Activated CD4-positive, alpha-beta T cell treated with anti-CD3 and anti-CD28 coated beads for 36 hours (primary cell): ENCODE measurements at regions not wholly inside any gene's neighbourhood (a gene's known extent, or its start where the extent isn't known, plus 50 kb on each side); places are given as distances from the start of the nearest gene placed in this dataset.

Experiments used
- ATAC-seq: fragments of 200-7000 bp; cut with Tn5 transposase; one replicate; pipeline ENCODE4 v1.10.0; 2021; ENCODE audit warnings: mild to moderate bottlenecking, moderate library complexity
- CTCF ChIA-PET: fragments of 350-600 bp; sonication (Branson Sonifier 250); formaldehyde crosslinking; loops from one replicate; lab custom pipeline; 2021; ENCODE audit warnings: antibody characterized with exemption; lab: Charles Lee
- POLR2A ChIA-PET: fragments of 350-600 bp; sonication (Branson Sonifier 250); formaldehyde crosslinking; loops from one replicate; lab custom pipeline; 2021; ENCODE audit warnings: antibody characterized with exemption, inconsistent platforms; lab: Charles Lee
- DNase-seq: peaks from one replicate; pipeline ENCODE4 v3.0.0-alpha.2; 2020
- H3K27ac Mint-ChIP-seq: one replicate; pipeline ENCODE4 v1.8.0; 2021; ENCODE audit warnings: mixed read lengths
- H3K27me3 Mint-ChIP-seq: one replicate; pipeline ENCODE4 v1.8.0; 2021; ENCODE audit warnings: mixed read lengths
- H3K36me3 Mint-ChIP-seq: one replicate; pipeline ENCODE4 v1.8.0; 2021; ENCODE audit warnings: low read depth, mixed read lengths
- H3K4me1 Mint-ChIP-seq: one replicate; pipeline ENCODE4 v1.8.0; 2021; ENCODE audit warnings: mixed read lengths
- H3K4me3 Mint-ChIP-seq: one replicate; pipeline ENCODE4 v1.8.0; 2021; ENCODE audit warnings: mild to moderate bottlenecking, moderate library complexity, mixed read lengths
- H3K9me3 Mint-ChIP-seq: one replicate; pipeline ENCODE4 v1.8.0; 2021; ENCODE audit warnings: low read depth, mixed read lengths
- intact Hi-C, 2 experiments: fragments of 100-400 bp; cut with DNase I in 1 of 2; cut with micrococcal nuclease in 1 of 2; formaldehyde crosslinking; loops; one replicate each; pipeline versions ENCODE4 v1.14.2 to v1.15.1; 2022 to 2024; cut with DNase I, micrococcal nuclease

DNA sequence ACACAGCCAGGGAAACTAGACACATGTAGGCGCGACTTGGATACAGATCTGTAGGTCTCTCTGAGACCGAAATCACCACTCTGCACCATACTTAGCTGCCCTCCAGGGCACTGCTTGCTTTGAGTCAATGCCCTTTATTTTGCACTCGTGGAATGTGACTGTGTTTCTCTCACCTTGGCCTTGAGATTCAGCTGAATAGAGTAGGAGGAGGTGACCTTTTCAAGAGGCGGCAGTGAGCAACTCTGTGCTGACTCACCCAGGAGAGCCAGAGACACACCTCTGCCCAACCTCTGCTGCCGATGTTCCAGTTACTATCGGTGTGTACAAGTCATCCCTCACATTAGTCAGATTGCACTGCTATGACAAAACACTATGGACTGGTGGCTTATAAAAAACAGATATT lies 583.4 kb downstream of the VRK1 start:
- ChIA-PET CTCF (interaction anchor here (0.6 to 1.1 kb wide), 3 partner anchors 36 to 789 kb away, joined by 3 read pairs; no protein-coding TSS in a partner anchor), POLR2A (interaction anchor here (1.9 kb wide), 1 partner anchor 73 kb away, joined by 9 read pairs; no protein-coding TSS in a partner anchor)
- Mint-ChIP-seq H3K27me3 (no peaks in the 10 kb centered on the region), H3K9me3 (no peaks in the 10 kb centered on the region), H3K27ac (no peak overlapping the region), H3K36me3 (peaks cover 1% of the 10 kb centered on the region), H3K4me3 (no peak overlapping the region), H3K4me1 (peaks cover 46% of the 10 kb centered on the region)
- intact Hi-C loops, result loop anchor here (1.0 to 5.0 kb wide), 6 partner anchors 29 to 327 kb away; no protein-coding TSS in a partner anchor
- peak; percentile 88 for DNase-seq
- ATAC-seq, result peak; percentile 99

DNA sequence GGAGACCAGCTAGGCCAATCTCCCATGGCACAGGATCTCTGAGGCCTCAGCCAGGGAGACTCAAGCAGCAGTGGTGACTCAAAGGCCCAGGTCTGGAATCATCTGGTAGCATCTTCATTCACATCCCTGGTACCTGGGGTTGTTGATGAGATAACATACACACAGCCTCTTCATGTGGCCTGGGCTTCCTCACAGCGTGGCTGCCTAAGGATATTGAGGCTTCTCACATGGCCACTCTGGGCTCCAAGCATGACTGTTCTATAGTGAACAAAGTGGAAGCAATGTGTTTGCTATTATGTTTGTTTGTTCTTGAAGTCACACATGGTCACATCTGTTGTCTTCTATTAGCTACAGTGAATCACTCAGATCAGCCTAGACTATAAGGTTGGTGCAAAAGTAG lies 584.1 kb downstream of the VRK1 start:
- H3K4me1 Mint-ChIP-seq, result peaks cover 46% of the 10 kb centered on the region
- ATAC-seq (no peak), DNase-seq (peak; percentile 25)
- H3K9me3 Mint-ChIP-seq, result no peaks in the 10 kb centered on the region
- CTCF ChIA-PET, result no interaction called here
- H3K36me3 Mint-ChIP-seq, result peaks cover 1% of the 10 kb centered on the region
- H3K27ac Mint-ChIP-seq, result peak overlapping the region; percentile 58
- no peak overlapping the region for H3K4me3 Mint-ChIP-seq
- intact Hi-C loops, result loop anchor here (2.0 to 5.0 kb wide), 3 partner anchors 75 to 326 kb away; no protein-coding TSS in a partner anchor
- POLR2A ChIA-PET, result interaction anchor here (1.9 kb wide), 1 partner anchor 74 kb away, joined by 9 read pairs; no protein-coding TSS in a partner anchor
- no peaks in the 10 kb centered on the region for H3K27me3 Mint-ChIP-seq

DNA sequence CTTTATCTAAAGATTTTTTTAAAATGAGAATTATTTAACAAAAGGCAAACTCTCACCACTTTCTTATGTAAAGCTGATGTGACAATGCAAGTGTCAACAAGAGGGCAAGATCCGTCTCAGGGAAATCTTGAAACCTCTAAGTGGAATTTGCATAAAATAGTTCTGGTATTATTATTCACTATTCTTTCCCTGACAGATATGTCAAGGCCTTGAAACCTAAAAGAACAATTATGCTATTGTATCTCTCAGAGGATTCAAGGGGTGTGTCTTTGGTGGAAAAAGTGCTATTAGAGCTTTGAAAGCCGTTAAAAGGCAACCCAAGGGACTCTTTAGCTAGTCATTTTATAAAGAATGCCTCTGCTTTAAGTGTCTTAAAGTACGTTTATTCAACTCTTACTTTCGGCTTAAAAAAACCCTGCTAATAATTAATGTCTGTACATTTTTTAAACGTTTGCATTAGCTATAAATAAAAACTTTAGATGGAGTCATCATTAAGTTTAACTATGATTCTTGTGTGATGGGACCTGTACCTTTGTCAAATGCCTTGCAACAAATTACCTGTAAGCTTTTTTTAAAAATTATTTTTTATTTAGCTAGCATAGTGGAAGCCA lies 585.5 kb downstream of the VRK1 start:
- Mint-ChIP-seq H3K4me1 (peaks cover 56% of the 10 kb centered on the region), H3K4me3 (no peak overlapping the region), H3K27ac (no peak overlapping the region), H3K27me3 (no peaks in the 10 kb centered on the region), H3K36me3 (peaks cover 1% of the 10 kb centered on the region), H3K9me3 (no peaks in the 10 kb centered on the region)
- ChIA-PET POLR2A (interaction anchor here (0.6 kb wide), 1 partner anchor 1803 kb away, joined by 4 read pairs; no protein-coding TSS in a partner anchor), CTCF (interaction anchor here (0.6 to 0.8 kb wide), 2 partner anchors 25 to 186 kb away, joined by 3 read pairs; no protein-coding TSS in a partner anchor)
- ATAC-seq, result no peak
- intact Hi-C loops, result loop anchor here (5.0 kb wide), 2 partner anchors 75 to 325 kb away; no protein-coding TSS in a partner anchor
- no peak for DNase-seq

DNA sequence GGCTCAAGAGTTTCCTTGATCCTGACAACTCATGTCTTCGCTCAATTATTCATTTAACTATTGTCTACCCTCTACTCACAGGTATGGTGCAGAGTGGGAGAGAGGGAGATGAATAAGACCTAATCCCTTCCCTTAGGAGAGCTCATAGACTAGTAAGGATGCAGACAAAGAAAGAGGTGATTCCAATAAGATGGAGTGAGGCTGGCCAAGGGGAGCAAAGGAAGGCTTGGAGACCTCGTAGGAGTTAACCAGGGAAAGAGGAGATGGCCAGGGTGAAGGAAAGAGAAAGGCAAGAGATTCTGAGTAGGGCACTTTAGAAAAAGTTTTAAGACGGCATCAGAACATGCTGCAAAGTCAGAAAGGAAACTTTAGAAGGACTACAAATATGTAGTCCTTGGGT lies 588.5 kb downstream of the VRK1 start:
- ChIA-PET POLR2A (no interaction called here), CTCF (interaction anchor here (0.6 kb wide), 1 partner anchor 715 kb away, joined by 3 read pairs; no protein-coding TSS in a partner anchor)
- H3K4me3 Mint-ChIP-seq, result no peak overlapping the region
- H3K36me3 Mint-ChIP-seq, result peaks cover 1% of the 10 kb centered on the region
- H3K9me3 Mint-ChIP-seq, result no peaks in the 10 kb centered on the region
- intact Hi-C loops, result no loop called here
- H3K27ac Mint-ChIP-seq, result no peak overlapping the region
- H3K4me1 Mint-ChIP-seq, result peaks cover 28% of the 10 kb centered on the region
- DNase-seq (no peak), ATAC-seq (no peak)
- no peaks in the 10 kb centered on the region for H3K27me3 Mint-ChIP-seq

DNA sequence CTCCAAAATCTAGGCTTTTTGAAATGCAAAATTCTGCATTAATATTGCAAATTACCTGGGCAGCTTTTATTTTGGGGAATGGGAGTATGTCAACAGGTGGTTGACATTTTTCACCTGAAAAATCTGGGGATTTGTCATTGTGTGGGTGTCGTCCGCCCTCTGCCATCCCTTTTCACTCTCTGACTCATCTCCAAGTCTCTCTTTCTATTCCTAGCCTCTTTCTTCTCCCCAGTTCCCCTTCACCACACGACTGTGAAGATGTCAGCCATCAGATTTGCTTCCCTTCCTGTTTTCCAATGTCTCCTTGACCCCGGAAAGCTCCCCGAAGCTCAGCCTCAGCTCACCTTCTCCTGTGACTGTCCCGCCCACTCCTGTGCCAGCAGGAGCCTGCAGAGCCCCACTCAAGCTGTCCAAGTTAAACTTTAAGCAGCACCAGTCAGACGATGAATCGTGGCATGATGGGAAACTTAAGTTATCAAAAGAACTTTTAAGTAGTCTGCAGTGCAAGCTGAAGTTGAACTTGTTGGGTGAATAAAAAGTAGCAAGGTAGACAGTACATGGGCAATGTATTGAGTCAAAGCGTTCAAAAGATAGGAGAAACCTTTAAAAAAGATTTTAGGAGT lies 590.2 kb downstream of the VRK1 start:
- no peak overlapping the region for H3K4me3 Mint-ChIP-seq
- H3K4me1 Mint-ChIP-seq, result peaks cover 14% of the 10 kb centered on the region
- no peaks in the 10 kb centered on the region for H3K9me3 Mint-ChIP-seq
- POLR2A ChIA-PET, result interaction anchor here (0.5 to 0.7 kb wide), 2 partner anchors 32 to 540 kb away, joined by 3 read pairs; no protein-coding TSS in a partner anchor
- CTCF ChIA-PET, result interaction anchor here (0.7 kb wide), 1 partner anchor 183 kb away, joined by 3 read pairs; no protein-coding TSS in a partner anchor
- intact Hi-C loops, result no loop called here
- ATAC-seq, result peak; percentile 64
- H3K36me3 Mint-ChIP-seq, result no peaks in the 10 kb centered on the region
- H3K27me3 Mint-ChIP-seq, result no peaks in the 10 kb centered on the region
- H3K27ac Mint-ChIP-seq, result peak overlapping the region; percentile 82
- DNase-seq, result peak; percentile 19

DNA sequence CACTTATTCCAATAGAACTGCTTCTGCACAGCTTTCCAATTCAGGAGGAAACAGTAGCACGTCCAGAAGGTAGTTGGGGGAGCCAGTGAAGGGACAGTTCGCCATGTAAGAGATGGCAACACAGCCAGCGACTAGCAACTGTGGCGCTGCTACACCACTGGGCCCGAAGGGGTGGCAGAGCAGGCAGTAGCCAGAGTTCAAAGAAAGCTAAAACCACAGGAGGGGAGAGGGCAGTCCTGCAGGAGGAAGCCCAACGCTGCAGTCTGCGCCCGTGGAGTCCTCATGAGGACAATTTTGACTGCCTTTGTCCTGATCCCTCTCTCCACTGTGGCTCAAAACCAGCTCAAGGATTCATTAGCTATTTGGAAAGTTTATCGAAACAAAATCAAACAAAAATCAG lies 591.2 kb downstream of the VRK1 start:
- peaks cover 14% of the 10 kb centered on the region for H3K4me1 Mint-ChIP-seq
- CTCF ChIA-PET, result no interaction called here
- intact Hi-C loops, result no loop called here

DNA sequence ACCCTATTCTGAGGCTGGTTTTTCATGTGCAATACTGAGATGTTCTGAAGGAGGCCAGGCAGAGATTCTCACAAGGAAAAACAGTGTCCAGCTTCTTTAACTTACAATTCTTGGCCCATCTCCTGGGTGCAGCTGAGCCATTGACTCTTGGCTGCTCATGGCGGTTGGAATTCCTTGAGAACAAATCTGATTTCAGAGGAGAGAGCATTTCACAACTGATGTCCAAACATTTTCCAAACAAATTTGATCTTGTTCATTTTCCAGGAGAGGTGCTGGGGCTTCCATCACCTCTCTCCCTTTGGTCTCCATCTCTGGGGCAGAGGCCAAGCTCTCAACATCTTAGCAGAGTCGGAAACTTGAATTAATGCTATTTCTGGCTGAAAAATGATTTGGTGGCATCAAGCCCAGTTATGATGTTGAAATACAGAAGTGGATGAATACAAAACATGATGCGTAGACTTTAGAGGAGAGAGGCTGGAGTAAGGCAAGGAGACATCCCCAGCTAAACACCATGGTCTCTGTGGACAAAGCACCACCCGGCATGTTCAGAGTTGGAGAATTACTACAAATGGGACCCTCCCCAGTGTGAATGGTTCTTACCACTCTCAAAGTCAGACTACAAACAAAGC lies 593.0 kb downstream of the VRK1 start:
- no peaks in the 10 kb centered on the region for H3K27me3 Mint-ChIP-seq

More for the DNA sequence above, 591.2 kb downstream of the VRK1 start:
- POLR2A ChIA-PET, result no interaction called here
- Mint-ChIP-seq H3K27ac (no peak overlapping the region), H3K4me3 (no peak overlapping the region), H3K36me3 (no peaks in the 10 kb centered on the region), H3K27me3 (no peaks in the 10 kb centered on the region), H3K9me3 (no peaks in the 10 kb centered on the region)
- no peak for ATAC-seq
- DNase-seq, result no peak

DNA sequence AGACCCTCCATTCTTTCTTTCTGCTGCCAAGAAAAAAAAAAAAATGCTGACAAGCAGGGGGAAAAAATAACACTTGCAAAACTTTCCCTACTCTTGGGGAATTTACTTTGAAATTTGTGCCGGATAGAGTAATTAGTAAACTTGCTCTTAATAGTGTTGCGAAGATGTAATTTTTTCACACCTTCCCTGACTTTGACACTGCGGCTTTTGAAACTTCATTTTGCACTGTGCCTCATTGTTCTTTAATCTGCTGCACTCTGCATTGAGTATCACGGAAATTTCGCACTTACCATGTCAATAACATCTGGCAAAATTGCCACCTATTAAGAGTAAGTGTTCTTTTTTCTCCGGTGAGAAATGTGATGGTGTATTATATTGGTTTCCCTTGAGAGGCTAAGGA lies 596.1 kb downstream of the VRK1 start:
- CTCF ChIA-PET, result no interaction called here
- intact Hi-C loops, result no loop called here
- Mint-ChIP-seq H3K27me3 (no peaks in the 10 kb centered on the region), H3K36me3 (no peaks in the 10 kb centered on the region), H3K9me3 (no peaks in the 10 kb centered on the region), H3K4me3 (no peak overlapping the region), H3K27ac (no peak overlapping the region), H3K4me1 (no peaks in the 10 kb centered on the region)
- POLR2A ChIA-PET, result no interaction called here
- ATAC-seq (no peak), DNase-seq (no peak)

More for the DNA sequence above, 593.0 kb downstream of the VRK1 start:
- ATAC-seq, result no peak
- H3K36me3 Mint-ChIP-seq, result no peaks in the 10 kb centered on the region
- POLR2A ChIA-PET, result no interaction called here
- no peak overlapping the region for H3K4me3 Mint-ChIP-seq
- CTCF ChIA-PET, result interaction anchor here (0.6 kb wide), 1 partner anchor 38 kb away, joined by 3 read pairs; no protein-coding TSS in a partner anchor
- no peak for DNase-seq
- no peak overlapping the region for H3K27ac Mint-ChIP-seq
- H3K9me3 Mint-ChIP-seq, result no peaks in the 10 kb centered on the region
- H3K4me1 Mint-ChIP-seq, result peaks cover 14% of the 10 kb centered on the region
- intact Hi-C loops, result no loop called here

DNA sequence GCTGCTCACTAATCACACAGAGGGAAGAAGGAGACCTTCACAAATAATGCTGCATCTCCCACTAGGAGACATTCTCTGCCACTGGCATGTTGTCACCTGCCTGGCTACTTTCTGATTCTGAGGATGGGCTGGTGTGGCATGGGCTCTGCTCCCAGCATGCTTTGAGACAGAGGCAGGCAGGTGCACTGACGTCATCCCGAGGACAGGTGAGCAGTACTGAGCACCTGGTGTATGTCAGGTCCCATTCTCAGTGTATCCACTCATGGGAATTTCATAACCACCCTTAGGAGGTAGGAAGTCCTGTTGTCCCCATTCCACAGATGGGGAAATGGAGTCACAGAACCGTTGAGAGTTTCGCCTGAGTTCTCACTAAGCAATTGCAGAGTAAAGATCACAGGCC lies 597.9 kb downstream of the VRK1 start:
- Mint-ChIP-seq H3K4me3 (no peak overlapping the region), H3K36me3 (peaks cover 1% of the 10 kb centered on the region), H3K27me3 (no peaks in the 10 kb centered on the region), H3K9me3 (peaks cover 2% of the 10 kb centered on the region), H3K27ac (no peak overlapping the region), H3K4me1 (peaks cover 4% of the 10 kb centered on the region)
- ChIA-PET CTCF (interaction anchor here (0.6 kb wide), 1 partner anchor 1869 kb away, joined by 3 read pairs; no protein-coding TSS in a partner anchor), POLR2A (no interaction called here)
- intact Hi-C loops, result no loop called here
- ATAC-seq (no peak), DNase-seq (no peak)

DNA sequence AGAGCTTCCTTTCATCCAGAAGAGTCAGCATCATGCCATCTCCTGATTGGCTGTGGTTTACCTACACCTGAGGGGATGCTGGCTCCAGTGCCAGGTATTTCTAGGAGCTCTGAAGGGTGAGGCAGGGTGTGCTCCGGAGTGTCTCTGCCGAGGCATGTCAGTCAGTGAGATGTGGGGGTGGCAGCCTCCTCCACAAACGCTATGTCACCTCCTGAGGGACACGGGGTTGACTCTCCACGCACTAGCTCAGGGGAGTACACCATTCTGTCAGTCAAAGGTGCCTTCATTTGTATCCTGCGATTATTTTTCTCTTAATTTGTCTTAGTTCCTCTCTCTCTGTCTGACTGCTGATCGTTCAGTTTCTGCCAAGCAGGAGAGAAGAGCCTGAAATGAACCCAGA lies 604.5 kb downstream of the VRK1 start:
- intact Hi-C loops, result no loop called here
- ATAC-seq (no peak), DNase-seq (no peak)
- H3K27me3 Mint-ChIP-seq, result no peaks in the 10 kb centered on the region
- POLR2A ChIA-PET, result no interaction called here
- H3K27ac Mint-ChIP-seq, result no peak overlapping the region
- peaks cover 6% of the 10 kb centered on the region for H3K4me1 Mint-ChIP-seq
- peaks cover 1% of the 10 kb centered on the region for H3K36me3 Mint-ChIP-seq
- H3K9me3 Mint-ChIP-seq, result peaks cover 2% of the 10 kb centered on the region
- CTCF ChIA-PET, result no interaction called here
- H3K4me3 Mint-ChIP-seq, result no peak overlapping the region

DNA sequence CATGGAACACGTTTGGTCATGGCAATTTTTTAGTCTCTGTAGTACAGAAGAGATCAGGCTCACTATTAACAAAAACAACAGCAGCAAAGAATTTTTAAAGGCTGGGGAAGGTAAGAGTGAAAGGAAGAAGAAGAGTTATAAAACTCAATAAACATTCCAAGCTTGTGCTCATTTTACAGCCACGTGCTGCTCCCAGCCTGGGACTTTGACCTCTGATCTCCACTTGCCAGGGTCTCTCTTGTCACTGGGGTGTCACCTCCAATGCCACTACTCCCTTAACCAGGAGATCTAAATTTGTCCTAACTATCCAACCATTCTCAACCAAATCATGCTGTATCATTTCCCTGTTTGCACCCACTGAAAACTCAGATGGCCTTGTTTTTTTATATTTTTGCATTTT lies 605.1 kb downstream of the VRK1 start:
- Mint-ChIP-seq H3K27ac (no peak overlapping the region), H3K9me3 (peaks cover 2% of the 10 kb centered on the region), H3K36me3 (peaks cover 1% of the 10 kb centered on the region), H3K27me3 (no peaks in the 10 kb centered on the region), H3K4me3 (no peak overlapping the region), H3K4me1 (peaks cover 9% of the 10 kb centered on the region)
- ChIA-PET CTCF (no interaction called here), POLR2A (no interaction called here)
- intact Hi-C loops, result no loop called here
- no peak for DNase-seq
- ATAC-seq, result no peak
